Right hindlimb (tissue), 1 donor: ENCODE measurements at regions not wholly inside any gene's neighbourhood (a gene's known extent, or its start where the extent isn't known, plus 50 kb on each side); places are given as distances from the start of the nearest gene placed in this dataset.
"Not testable (repeated sequence)": the region's sequence is repeated elsewhere in the genome, so short reads cannot be mapped to it uniquely, and the experiment has no call there.

Experiments used
- DNase-seq: peaks from one replicate; pipeline ENCODE4 v3.0.0-alpha.2; 2018

GRCh38 chr10:46645110-46645509 is 66.2 kb downstream of the SYT15 start:
- not testable (repeated sequence) for DNase-seq

GRCh38 chr10:46646132-46646531 is 67.2 kb downstream of the SYT15 start:
- DNase-seq = not testable (repeated sequence)

- not testable (repeated sequence) for DNase-seq
These were observed 72.0 kb downstream of the SYT15 start for GRCh38 chr10:46650967-46651366.

- not testable (repeated sequence) for DNase-seq
These were observed 78.5 kb downstream of the SYT15 start for GRCh38 chr10:46657437-46657836.

- DNase-seq = not testable (repeated sequence)
These were observed 81.3 kb downstream of the SYT15 start for GRCh38 chr10:46660027-46660834.

GRCh38 chr10:46660835-46661164 is 81.9 kb downstream of the SYT15 start:
- not testable (repeated sequence) for DNase-seq

GRCh38 chr10:46665536-46665935 is 86.6 kb downstream of the SYT15 start:
- not testable (repeated sequence) for DNase-seq

GRCh38 chr10:46668357-46668997 is 89.5 kb downstream of the SYT15 start:
- DNase-seq = not testable (repeated sequence)

- not testable (repeated sequence) for DNase-seq
These were observed 99.0 kb downstream of the SYT15 start for GRCh38 chr10:46677836-46678435.

- DNase-seq = not testable (repeated sequence)
These were observed 112.5 kb downstream of the SYT15 start for GRCh38 chr10:46691397-46691796.

GRCh38 chr10:46693218-46693617 is 114.3 kb downstream of the SYT15 start:
- not testable (repeated sequence) for DNase-seq

- DNase-seq = not testable (repeated sequence)
These were observed 138.3 kb downstream of the SYT15 start for GRCh38 chr10:46717264-46717663.

- not testable (repeated sequence) for DNase-seq
These were observed 139.1 kb downstream of the SYT15 start for GRCh38 chr10:46718014-46718413.

- peak; percentile 14 for DNase-seq
These were observed 141.5 kb downstream of the SYT15 start for GRCh38 chr10:46720386-46720785.

- DNase-seq = not testable (repeated sequence)
These were observed 142.0 kb downstream of the SYT15 start for GRCh38 chr10:46720811-46721518.

- not testable (repeated sequence) for DNase-seq
These were observed 145.3 kb downstream of the SYT15 start for GRCh38 chr10:46724258-46724657.

GRCh38 chr10:46728359-46728758 is 149.4 kb downstream of the SYT15 start:
- DNase-seq = not testable (repeated sequence)

GRCh38 chr10:46730729-46731128 is 151.8 kb downstream of the SYT15 start:
- DNase-seq = not testable (repeated sequence)

- not testable (repeated sequence) for DNase-seq
These were observed 154.8 kb downstream of the SYT15 start for GRCh38 chr10:46733635-46734261.

GRCh38 chr10:46734262-46734642 is 155.3 kb downstream of the SYT15 start:
- not testable (repeated sequence) for DNase-seq

GRCh38 chr10:46739919-46740318 is 161.0 kb downstream of the SYT15 start:
- DNase-seq = not testable (repeated sequence)

- DNase-seq = not testable (repeated sequence)
These were observed 161.4 kb downstream of the SYT15 start for GRCh38 chr10:46740368-46740767.

- not testable (repeated sequence) for DNase-seq
These were observed 162.2 kb upstream of the PTPN20 start for GRCh38 chr10:46749003-46749402.
